ENCODE measurements at regions not wholly inside any gene's neighbourhood (a gene's known extent, or its start where the extent isn't known, plus 50 kb on each side); places are given as distances from the start of the nearest gene placed in this dataset.

GRCh38 chr1:229943988-229944743 is 122.9 kb upstream of the GALNT2 start:
- TF ChIP-seq CTCF (IDR thresholded peaks at IDR 0.05) (no peak), POLR2A (IDR thresholded peaks at IDR 0.05; ENCODE audit: low read depth) (no peak)

Data from esophagus muscularis mucosa (tissue), 3 donors.